Immature natural killer cell (primary cell): ENCODE measurements at regions not wholly inside any gene's neighbourhood (a gene's known extent, or its start where the extent isn't known, plus 50 kb on each side); places are given as distances from the start of the nearest gene placed in this dataset.

Source experiments
- DNase-seq, 3 donors: peaks; one replicate each; pipeline ENCODE4 v3.0.0; 2022; ENCODE audit warnings: mixed read lengths in 1 of 3
- H3K27ac Mint-ChIP-seq, 6 donors: one replicate each; pipeline ENCODE4 v1.8.0; 2020; ENCODE audit warnings: mixed read lengths in 6 of 6, mild to moderate bottlenecking in 5 of 6, inconsistent platforms in 4 of 6, moderate library complexity in 3 of 6
- H3K27me3 Mint-ChIP-seq, 3 donors: one replicate each; pipeline ENCODE4 v1.8.0; 2020 to 2021; ENCODE audit warnings: low read depth in 3 of 3, mild to moderate bottlenecking in 3 of 3, mixed read lengths in 3 of 3, moderate library complexity in 3 of 3, inconsistent platforms in 1 of 3
- H3K36me3 Mint-ChIP-seq, 3 donors: one replicate each; pipeline ENCODE4 v1.8.0; 2020; ENCODE audit warnings: mixed read lengths in 3 of 3, inconsistent platforms in 2 of 3, mild to moderate bottlenecking in 2 of 3
- H3K4me1 Mint-ChIP-seq, 2 donors: one replicate each; pipeline ENCODE4 v1.8.0; 2020; ENCODE audit warnings: inconsistent platforms in 2 of 2, mild to moderate bottlenecking in 2 of 2, mixed read lengths in 2 of 2, moderate library complexity in 1 of 2
- H3K4me3 Mint-ChIP-seq, 5 donors: one replicate each; pipeline ENCODE4 v1.8.0; 2020; ENCODE audit warnings: mild to moderate bottlenecking in 5 of 5, mixed read lengths in 5 of 5, inconsistent platforms in 3 of 5, moderate library complexity in 3 of 5
- H3K9me3 Mint-ChIP-seq, 6 donors: one replicate each; pipeline ENCODE4 v1.8.0; 2020; ENCODE audit warnings: mild to moderate bottlenecking in 6 of 6, mixed read lengths in 6 of 6, inconsistent platforms in 4 of 6, moderate library complexity in 3 of 6

DNA sequence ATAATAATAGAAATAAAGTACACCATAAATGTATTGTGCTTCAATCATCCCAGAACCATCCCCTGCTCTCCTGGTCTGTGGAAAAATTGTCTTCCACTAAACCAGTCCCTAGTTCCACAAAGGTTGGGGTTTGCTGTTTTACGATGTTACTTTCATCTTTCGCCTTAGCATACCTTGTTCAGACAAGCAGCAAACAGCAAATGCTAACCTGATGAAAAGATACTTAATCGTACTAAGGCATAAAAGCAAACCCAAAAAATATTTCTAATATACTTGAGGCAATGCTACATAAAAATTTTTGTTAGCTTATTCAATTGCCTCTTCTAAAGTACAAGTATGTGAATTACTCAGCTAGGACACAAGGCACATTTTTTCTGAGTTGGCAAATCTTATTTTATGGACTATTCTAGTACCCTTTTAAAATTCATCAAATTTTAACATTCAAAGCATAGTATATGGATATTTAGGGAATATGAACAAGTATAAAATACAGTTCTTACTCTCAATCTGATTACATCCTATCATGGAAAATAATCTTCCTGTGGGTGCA, 97.1 kb upstream of the PLEKHG7 start:
- no peak for DNase-seq
- Mint-ChIP-seq H3K4me3 (no peak overlapping the region), H3K9me3 (peaks cover 2 to 5% (median 3%) of the 10 kb centered on the region in 6 donors), H3K36me3 (peaks cover 2 to 10% (median 2%) of the 10 kb centered on the region in 3 donors), H3K4me1 (peaks cover 16 to 20% of the 10 kb centered on the region in 2 donors), H3K27me3 (peaks cover 0 to 2% (median 1%) of the 10 kb centered on the region in 3 donors), H3K27ac (no peak overlapping the region)

DNA sequence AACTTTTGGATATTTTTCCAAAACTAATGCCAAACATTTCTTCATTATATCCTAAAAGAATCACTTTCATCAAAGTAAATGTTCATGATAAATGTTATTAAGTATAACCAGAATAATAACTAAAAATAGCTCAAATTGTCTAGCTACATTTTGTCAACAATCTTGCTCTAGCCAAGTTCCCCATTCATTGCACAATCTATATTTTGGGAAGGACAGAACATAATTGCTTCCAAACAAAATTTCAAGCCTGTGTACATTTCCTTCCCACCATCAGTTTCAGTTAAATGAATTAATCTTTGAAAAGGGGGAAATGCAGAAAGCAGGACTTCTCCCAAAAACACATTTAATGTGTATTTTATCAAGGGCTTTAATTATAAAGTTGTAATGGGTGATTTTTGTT, 98.0 kb upstream of the PLEKHG7 start:
- DNase-seq, result no peak
- Mint-ChIP-seq H3K4me1 (peaks cover 16 to 20% of the 10 kb centered on the region in 2 donors), H3K27me3 (peaks cover 0 to 2% (median 1%) of the 10 kb centered on the region in 3 donors), H3K9me3 (peaks cover 4 to 10% (median 7%) of the 10 kb centered on the region in 6 donors), H3K27ac (no peak overlapping the region), H3K4me3 (no peak overlapping the region), H3K36me3 (peaks cover 4 to 13% (median 6%) of the 10 kb centered on the region in 3 donors)

DNA sequence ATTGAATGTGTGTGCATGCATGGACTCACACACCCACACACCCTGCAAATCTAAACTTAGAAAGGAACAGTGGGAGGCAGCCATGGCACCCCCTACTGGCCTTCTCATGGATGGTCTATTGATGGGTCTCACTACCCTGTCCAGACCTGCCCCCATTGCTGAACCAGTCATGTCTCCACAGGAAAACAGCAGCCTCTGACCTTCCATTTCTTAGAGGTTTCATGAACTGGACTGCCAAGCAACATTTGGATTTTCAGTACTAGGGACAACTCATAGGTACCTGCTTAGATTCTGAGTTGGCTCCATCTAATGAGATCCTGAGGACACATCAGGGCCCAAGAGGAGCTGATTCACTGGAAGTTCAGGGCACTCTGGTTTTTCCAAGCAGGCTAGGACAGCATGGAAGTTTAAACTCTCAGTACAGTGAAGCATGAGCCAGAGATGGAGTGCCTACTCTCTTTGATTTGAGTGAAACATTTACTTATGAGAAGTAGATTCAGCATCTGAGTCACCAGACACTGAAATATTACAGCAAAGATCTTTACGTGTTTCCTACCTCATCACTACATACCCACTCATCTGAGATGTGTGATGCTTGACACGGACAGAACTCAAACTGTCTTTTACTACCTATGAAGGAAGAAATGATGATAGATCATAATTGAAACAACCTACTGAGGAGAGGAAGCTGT, 98.9 kb upstream of the PLEKHG7 start:
- H3K4me3 Mint-ChIP-seq, result no peak overlapping the region
- peaks cover 15 to 20% of the 10 kb centered on the region in 2 donors for H3K4me1 Mint-ChIP-seq
- DNase-seq, result peak in 1 of 3 donors; percentile 9
- peaks cover 0 to 2% (median 1%) of the 10 kb centered on the region in 3 donors for H3K27me3 Mint-ChIP-seq
- peaks cover 13 to 20% (median 14%) of the 10 kb centered on the region in 3 donors for H3K36me3 Mint-ChIP-seq
- peaks cover 9 to 19% (median 12%) of the 10 kb centered on the region in 6 donors for H3K9me3 Mint-ChIP-seq
- H3K27ac Mint-ChIP-seq, result peak overlapping the region in 4 of 6 donors; percentile 78 to 85 (median 81)

DNA sequence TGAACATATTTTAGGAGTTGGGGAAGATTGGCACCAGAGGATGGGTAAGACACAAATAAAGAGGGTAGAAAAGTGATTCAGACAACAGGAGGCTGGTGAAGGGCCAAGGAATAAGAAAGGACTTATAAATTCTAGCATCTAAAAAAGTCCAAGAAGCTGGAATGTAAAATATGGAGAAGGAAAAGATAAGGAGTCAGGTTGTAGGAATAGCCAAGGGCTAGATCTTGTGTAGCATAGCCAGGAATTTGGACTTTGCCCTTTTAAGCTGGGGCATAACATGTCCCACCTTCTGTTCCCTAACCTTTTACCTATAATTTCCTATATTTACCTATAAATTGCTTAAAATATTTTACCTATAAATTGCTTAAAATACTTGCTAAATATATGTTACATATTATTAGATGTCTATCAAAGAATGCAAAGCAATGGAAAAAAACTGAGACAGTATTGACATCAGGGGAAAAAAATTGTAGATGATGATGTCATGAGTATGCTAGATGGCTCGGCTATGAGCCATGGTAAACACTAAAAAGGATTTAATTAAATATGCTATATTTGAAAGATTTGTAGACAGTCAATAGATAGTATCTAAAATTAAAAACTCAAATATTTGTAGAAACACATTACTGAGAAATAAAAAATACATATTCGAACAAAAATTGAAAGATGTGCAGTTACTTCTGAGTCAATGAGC, 99.7 kb upstream of the PLEKHG7 start:
- H3K4me1 Mint-ChIP-seq, result peaks cover 12 to 16% of the 10 kb centered on the region in 2 donors
- no peak for DNase-seq
- peak overlapping the region in 5 of 6 donors; percentile 49 to 92 (median 85) for H3K27ac Mint-ChIP-seq
- peaks cover 13 to 24% (median 14%) of the 10 kb centered on the region in 3 donors for H3K36me3 Mint-ChIP-seq
- peaks cover 9 to 19% (median 12%) of the 10 kb centered on the region in 6 donors for H3K9me3 Mint-ChIP-seq
- peaks cover 0 to 2% (median 0%) of the 10 kb centered on the region in 3 donors for H3K27me3 Mint-ChIP-seq
- H3K4me3 Mint-ChIP-seq, result no peak overlapping the region

DNA sequence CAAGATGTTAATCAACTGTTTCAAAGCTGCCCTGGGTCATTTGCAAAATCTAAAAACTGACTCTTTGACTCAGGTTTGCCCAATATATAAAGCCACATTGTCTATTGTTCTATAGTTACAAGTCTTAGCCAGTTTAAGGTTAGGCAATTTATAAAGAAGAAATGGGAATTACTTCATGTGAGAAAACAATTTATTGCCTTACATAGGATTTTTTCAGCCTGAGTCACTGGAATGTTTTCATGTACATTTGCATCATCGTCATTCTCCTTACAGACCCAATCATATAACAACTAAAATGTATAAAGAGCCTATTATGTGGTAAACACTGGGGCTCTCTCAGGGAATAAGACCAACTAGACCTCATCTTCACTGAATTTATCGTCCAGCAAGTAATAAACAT, 100.3 kb upstream of the PLEKHG7 start:
- H3K4me1 Mint-ChIP-seq, result peaks cover 11 to 16% of the 10 kb centered on the region in 2 donors
- H3K36me3 Mint-ChIP-seq, result peaks cover 13 to 24% (median 14%) of the 10 kb centered on the region in 3 donors
- H3K27me3 Mint-ChIP-seq, result peaks cover 0 to 2% (median 0%) of the 10 kb centered on the region in 3 donors
- H3K27ac Mint-ChIP-seq, result peak overlapping the region in 5 of 6 donors; percentile 5 to 92 (median 87)
- no peak overlapping the region for H3K4me3 Mint-ChIP-seq
- no peak for DNase-seq
- peaks cover 9 to 19% (median 12%) of the 10 kb centered on the region in 6 donors for H3K9me3 Mint-ChIP-seq

DNA sequence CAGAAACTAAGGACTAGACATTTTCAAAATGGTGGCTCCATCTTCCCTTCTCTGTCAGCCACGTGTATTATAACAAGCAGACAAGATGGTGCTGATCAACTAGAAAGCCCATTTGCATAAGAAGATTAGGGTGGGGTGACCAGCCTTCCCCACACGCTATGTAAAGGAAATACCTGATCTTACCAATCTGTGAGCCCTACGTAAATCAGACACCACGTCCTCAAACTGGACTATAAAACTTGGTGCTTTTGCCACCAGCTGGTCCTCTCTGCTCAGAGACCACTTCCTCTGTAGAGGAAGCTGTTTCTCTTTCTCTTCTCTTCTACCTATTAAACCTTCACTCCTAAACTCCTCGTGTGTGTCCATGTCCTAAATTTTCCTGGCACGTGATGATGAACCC, 101.1 kb upstream of the PLEKHG7 start:
- DNase-seq, result peak; percentile 45 to 56 (median 51)
- Mint-ChIP-seq H3K4me1 (peaks cover 11 to 16% of the 10 kb centered on the region in 2 donors), H3K36me3 (peaks cover 13 to 24% (median 14%) of the 10 kb centered on the region in 3 donors), H3K4me3 (peak overlapping the region in 1 of 5 donors; percentile 0), H3K9me3 (peaks cover 9 to 19% (median 12%) of the 10 kb centered on the region in 6 donors), H3K27ac (peak overlapping the region in 5 of 6 donors; percentile 74 to 92 (median 83)), H3K27me3 (peaks cover 0 to 2% (median 0%) of the 10 kb centered on the region in 3 donors)

DNA sequence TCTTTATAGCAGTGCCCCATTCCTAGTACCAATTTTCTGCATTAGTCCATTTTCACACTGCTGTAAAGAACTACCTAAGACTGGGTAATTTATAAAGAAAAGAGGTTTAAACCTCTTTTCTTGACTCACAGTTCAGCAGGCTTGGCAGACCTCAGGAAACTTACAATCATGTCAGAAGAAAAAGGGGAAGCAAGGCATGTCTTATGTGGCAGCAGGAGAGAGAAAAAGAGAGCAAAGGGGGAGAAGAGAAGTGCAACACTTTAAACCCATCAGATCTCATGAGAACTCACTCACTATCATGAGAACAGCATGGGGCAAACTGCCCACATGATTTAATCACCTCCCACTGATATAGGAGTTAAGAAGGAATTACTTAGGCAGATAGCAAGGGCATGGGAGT, 101.6 kb upstream of the PLEKHG7 start:
- Mint-ChIP-seq H3K36me3 (peaks cover 13 to 24% (median 14%) of the 10 kb centered on the region in 3 donors), H3K4me1 (peaks cover 11 to 16% of the 10 kb centered on the region in 2 donors), H3K9me3 (peaks cover 9 to 19% (median 12%) of the 10 kb centered on the region in 6 donors)

DNA sequence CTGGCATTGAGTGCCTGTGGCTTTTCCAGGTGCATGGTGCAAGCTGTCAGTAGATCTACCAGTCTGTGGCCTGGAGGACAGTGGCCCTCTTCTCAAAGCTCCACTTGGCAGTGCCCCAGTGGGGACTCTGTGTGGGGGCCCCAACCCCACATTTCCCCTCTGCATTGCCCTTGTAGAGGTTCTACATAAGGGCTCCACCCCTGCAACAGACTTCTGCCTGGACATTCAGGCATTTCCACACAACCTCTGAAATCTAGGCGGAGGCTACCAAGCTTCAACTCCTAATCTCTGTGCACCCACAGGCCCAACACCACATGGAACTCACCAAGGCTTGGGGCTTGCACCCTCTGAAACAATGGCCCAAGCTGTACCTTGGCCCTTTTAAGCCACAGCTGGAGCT, 102.7 kb upstream of the PLEKHG7 start:
- peak overlapping the region in 4 of 6 donors; percentile 54 to 100 (median 79) for H3K27ac Mint-ChIP-seq
- H3K9me3 Mint-ChIP-seq, result peaks cover 9 to 19% (median 12%) of the 10 kb centered on the region in 6 donors
- no peak overlapping the region for H3K4me3 Mint-ChIP-seq
- peaks cover 17 to 24% of the 10 kb centered on the region in 2 donors for H3K4me1 Mint-ChIP-seq
- H3K27me3 Mint-ChIP-seq, result peaks cover 0 to 4% (median 1%) of the 10 kb centered on the region in 3 donors
- H3K36me3 Mint-ChIP-seq, result peaks cover 13 to 24% (median 14%) of the 10 kb centered on the region in 3 donors
- DNase-seq, result no peak

More for the DNA sequence above, 101.6 kb upstream of the PLEKHG7 start:
- peak overlapping the region in 1 of 5 donors; percentile 24 for H3K4me3 Mint-ChIP-seq
- peak overlapping the region; percentile 39 to 92 (median 82) for H3K27ac Mint-ChIP-seq
- DNase-seq, result no peak
- H3K27me3 Mint-ChIP-seq, result peaks cover 0 to 2% (median 1%) of the 10 kb centered on the region in 3 donors

DNA sequence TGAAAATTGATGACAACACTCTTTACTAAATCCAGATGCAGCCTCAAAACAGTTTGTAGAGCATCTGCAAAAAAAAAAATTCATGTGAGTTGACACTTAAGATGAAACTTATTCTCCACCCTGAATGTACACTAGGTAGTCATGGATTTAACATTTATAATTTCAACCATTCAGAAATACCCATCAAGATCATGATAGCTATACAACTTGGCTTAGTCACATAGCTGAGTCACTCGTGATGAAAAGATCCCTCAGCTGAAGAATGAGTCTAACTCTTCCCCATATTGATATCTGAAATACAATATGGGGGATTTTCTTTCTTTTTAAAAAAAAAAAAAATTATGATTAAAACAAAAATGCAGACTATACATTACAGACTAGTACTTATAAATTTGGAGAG, 104.8 kb upstream of the PLEKHG7 start:
- peaks cover 36 to 44% of the 10 kb centered on the region in 2 donors for H3K4me1 Mint-ChIP-seq

DNA sequence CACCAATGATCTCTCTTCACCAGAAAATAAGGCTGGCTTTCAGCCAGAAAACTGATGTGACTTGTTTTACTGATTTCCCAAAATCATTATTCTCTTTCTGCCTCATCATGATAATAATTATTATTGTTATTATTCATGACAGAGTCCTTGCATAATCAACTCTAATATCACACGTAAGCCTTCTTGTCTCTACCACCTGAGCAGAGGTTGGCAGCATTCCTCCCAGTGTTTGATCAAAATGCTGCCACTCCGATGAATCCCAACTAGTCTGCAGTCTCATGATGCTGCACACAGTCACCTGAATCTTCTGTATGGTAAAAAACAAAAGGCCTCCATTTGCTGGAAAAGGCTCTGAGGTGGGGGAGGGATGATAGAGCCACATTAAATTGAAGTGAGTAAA, 105.7 kb upstream of the PLEKHG7 start:
- Mint-ChIP-seq H3K27me3 (peaks cover 4 to 11% (median 10%) of the 10 kb centered on the region in 3 donors), H3K27ac (peak overlapping the region in 5 of 6 donors; percentile 61 to 100 (median 100)), H3K4me1 (peaks cover 43 to 49% of the 10 kb centered on the region in 2 donors), H3K9me3 (peaks cover 8 to 19% (median 12%) of the 10 kb centered on the region in 6 donors), H3K36me3 (peaks cover 13 to 20% (median 14%) of the 10 kb centered on the region in 3 donors), H3K4me3 (no peak overlapping the region)
- no peak for DNase-seq

More for the DNA sequence above, 104.8 kb upstream of the PLEKHG7 start:
- Mint-ChIP-seq H3K27me3 (peaks cover 4 to 11% (median 9%) of the 10 kb centered on the region in 3 donors), H3K36me3 (peaks cover 13 to 20% (median 14%) of the 10 kb centered on the region in 3 donors), H3K9me3 (peaks cover 9 to 19% (median 12%) of the 10 kb centered on the region in 6 donors), H3K27ac (peak overlapping the region in 5 of 6 donors; percentile 61 to 100 (median 100)), H3K4me3 (no peak overlapping the region)
- no peak for DNase-seq

DNA sequence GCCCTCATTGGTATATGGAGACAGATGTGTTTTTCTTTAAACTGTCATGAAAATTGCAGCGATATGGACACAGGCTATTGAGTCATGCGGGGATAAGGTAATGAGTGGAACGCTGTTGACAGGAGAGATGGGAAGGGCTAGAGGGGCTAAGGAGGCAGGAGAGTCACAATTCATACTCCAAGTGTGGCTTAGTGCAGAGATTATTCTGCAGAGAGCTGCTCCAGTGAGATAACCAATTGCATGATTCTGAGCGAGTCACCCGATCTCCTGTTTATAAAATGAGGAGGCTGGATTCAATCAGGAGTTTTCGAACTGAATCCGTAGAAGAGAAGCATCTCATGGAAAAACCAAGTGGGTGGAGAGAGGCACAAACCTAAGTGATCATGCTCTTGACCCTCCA, 106.4 kb upstream of the PLEKHG7 start:
- H3K36me3 Mint-ChIP-seq, result peaks cover 13 to 20% (median 14%) of the 10 kb centered on the region in 3 donors
- no peak overlapping the region for H3K4me3 Mint-ChIP-seq
- peak overlapping the region in 5 of 6 donors; percentile 99 to 100 (median 100) for H3K27ac Mint-ChIP-seq
- H3K27me3 Mint-ChIP-seq, result peaks cover 4 to 11% (median 10%) of the 10 kb centered on the region in 3 donors
- peaks cover 38 to 41% of the 10 kb centered on the region in 2 donors for H3K4me1 Mint-ChIP-seq
- peaks cover 8 to 16% (median 12%) of the 10 kb centered on the region in 6 donors for H3K9me3 Mint-ChIP-seq
- no peak for DNase-seq

DNA sequence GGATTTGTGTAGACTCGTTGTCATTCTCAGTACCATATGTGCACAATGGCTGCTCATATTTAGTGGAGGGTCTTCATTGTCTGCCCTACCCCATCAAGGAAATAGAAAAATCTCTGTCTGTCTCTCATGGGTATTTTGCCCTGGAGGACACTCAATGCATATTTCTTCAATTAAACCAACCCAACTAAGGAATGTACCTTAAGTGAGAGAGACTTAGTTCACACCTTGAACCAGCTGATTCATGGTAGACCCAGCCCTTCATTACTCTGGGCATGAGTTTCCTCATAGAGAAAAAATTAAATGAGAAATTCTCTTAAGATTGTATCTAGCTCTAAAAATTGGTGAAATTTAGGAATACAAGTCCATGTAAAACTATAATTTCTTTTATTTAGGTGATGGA, 107.1 kb upstream of the PLEKHG7 start:
- Mint-ChIP-seq H3K27me3 (peaks cover 4 to 11% (median 10%) of the 10 kb centered on the region in 3 donors), H3K27ac (peak overlapping the region; percentile 99 to 100 (median 100)), H3K4me3 (peak overlapping the region in 3 of 5 donors; percentile 30 to 58 (median 43)), H3K4me1 (peaks cover 36 to 39% of the 10 kb centered on the region in 2 donors), H3K9me3 (peaks cover 5 to 13% (median 9%) of the 10 kb centered on the region in 6 donors), H3K36me3 (peaks cover 10 to 13% (median 11%) of the 10 kb centered on the region in 3 donors)
- no peak for DNase-seq
